ENCODE measurements at regions not wholly inside any gene's neighbourhood (a gene's known extent, or its start where the extent isn't known, plus 50 kb on each side); places are given as distances from the start of the nearest gene placed in this dataset.
"Not testable (repeated sequence)": the region's sequence is repeated elsewhere in the genome, so short reads cannot be mapped to it uniquely, and the experiment has no call there.

- no peak for DNase-seq
Observed at GRCh38 chr6:155770313-155770712, 314.7 kb upstream of the NOX3 start.

- DNase-seq, result no peak
Observed at GRCh38 chr6:155765275-155766194, 309.9 kb upstream of the NOX3 start.

- no peak for DNase-seq
Observed at GRCh38 chr6:155762649-155763048, 307.0 kb upstream of the NOX3 start.

- DNase-seq, result no peak
Observed at GRCh38 chr6:155755452-155755851, 299.8 kb upstream of the NOX3 start.

GRCh38 chr6:155748778-155749177 lies 293.1 kb upstream of the NOX3 start:
- DNase-seq, result not testable (repeated sequence)

GRCh38 chr6:155747491-155747890 lies 291.9 kb upstream of the NOX3 start:
- no peak for DNase-seq

- no peak for DNase-seq
Observed at GRCh38 chr6:155740781-155741399, 285.3 kb upstream of the NOX3 start.

GRCh38 chr6:155738602-155739105 lies 283.0 kb upstream of the NOX3 start:
- no peak for DNase-seq

GRCh38 chr6:155717374-155717773 lies 261.7 kb upstream of the NOX3 start:
- no peak for DNase-seq

- DNase-seq, result no peak
Observed at GRCh38 chr6:155710704-155711103, 255.1 kb upstream of the NOX3 start.

GRCh38 chr6:155709262-155709661 lies 253.6 kb upstream of the NOX3 start:
- DNase-seq, result no peak

- DNase-seq, result no peak
Observed at GRCh38 chr6:155708100-155708499, 252.5 kb upstream of the NOX3 start.

- DNase-seq, result no peak
Observed at GRCh38 chr6:155706806-155707205, 251.2 kb upstream of the NOX3 start.

GRCh38 chr6:155706341-155706740 lies 250.7 kb upstream of the NOX3 start:
- no peak for DNase-seq

- DNase-seq, result no peak
Observed at GRCh38 chr6:155701342-155701741, 245.7 kb upstream of the NOX3 start.

- DNase-seq, result no peak
Observed at GRCh38 chr6:155695495-155695894, 239.9 kb upstream of the NOX3 start.

GRCh38 chr6:155694419-155694790 lies 238.8 kb upstream of the NOX3 start:
- DNase-seq, result no peak

- peak; percentile 48 for DNase-seq
Observed at GRCh38 chr6:155693573-155694418, 238.2 kb upstream of the NOX3 start.

- DNase-seq, result no peak
Observed at GRCh38 chr6:155690820-155691219, 235.2 kb upstream of the NOX3 start.

GRCh38 chr6:155687645-155688044 lies 232.0 kb upstream of the NOX3 start:
- DNase-seq, result no peak

GRCh38 chr6:155684416-155685196 lies 229.0 kb upstream of the NOX3 start:
- DNase-seq, result no peak

Measured in renal pelvis (tissue), 1 donor.